Heart right ventricle (tissue), 16 donors: ENCODE measurements at regions not wholly inside any gene's neighbourhood (a gene's known extent, or its start where the extent isn't known, plus 50 kb on each side); places are given as distances from the start of the nearest gene placed in this dataset.

Source experiments
- ATAC-seq, 8 donors: fragments of 200-7000 bp; cut with Tn5 transposase; one replicate each; pipeline ENCODE4 v1.9.1; 2020; ENCODE audit warnings: mild to moderate bottlenecking in 8 of 8, moderate library complexity in 8 of 8, moderate number of reproducible peaks in 1 of 8
- DNase-seq, 2 donors: peaks; one replicate each; pipeline ENCODE4 v3.0.0-alpha.2; 2020
- H3K27ac ChIP-seq, 10 donors: fragments of 200-600 bp; sonication (generic) in 2 of 10; one replicate each; pipeline versions ENCODE4 v1.5.0 to v1.8.0; 2020 to 2022; ENCODE audit warnings: mild to moderate bottlenecking in 3 of 10
- H3K27me3 ChIP-seq, 7 donors: fragments of 200-600 bp; one replicate each; pipeline ENCODE4 v1.8.0; 2021 to 2022; ENCODE audit warnings: mild to moderate bottlenecking in 2 of 7
- H3K36me3 ChIP-seq, 9 donors: fragments of 200-600 bp; sonication (generic) in 1 of 9; one replicate each; pipeline versions ENCODE4 v1.5.0 to v1.8.0; 2020 to 2022; ENCODE audit warnings: mild to moderate bottlenecking in 2 of 9
- H3K4me1 ChIP-seq, 9 donors: fragments of 200-600 bp; sonication (generic) in 1 of 9; one replicate each; pipeline versions ENCODE4 v1.5.0 to v1.8.0; 2020 to 2022; ENCODE audit warnings: mild to moderate bottlenecking in 4 of 9
- H3K4me3 ChIP-seq, 10 donors: fragments of 200-600 bp; sonication (generic) in 2 of 10; one replicate each; pipeline versions ENCODE4 v1.5.0 to v1.8.0; 2020 to 2022; ENCODE audit warnings: mild to moderate bottlenecking in 7 of 10, moderate library complexity in 2 of 10
- H3K9me3 ChIP-seq, 11 donors: fragments of 200-600 bp in 10 of 11; sonication (generic) in 2 of 11; one replicate each; pipeline versions ENCODE4 v1.5.0 to v1.8.0; 2013 to 2022; ENCODE audit warnings: mild to moderate bottlenecking in 2 of 11, control low read depth in 1 of 11, moderate library complexity in 1 of 11
- CTCF ChIP-seq, 9 donors: fragments of 200-600 bp; sonication (generic) in 2 of 9; IDR thresholded peaks; one replicate each; pipeline versions ENCODE4 v1.5.0 to v1.8.0; 2021 to 2022; ENCODE audit warnings: antibody characterized with exemption in 9 of 9, mild to moderate bottlenecking in 5 of 9, moderate library complexity in 1 of 9
- WGBS, 2 donors: extraction: QIAGEN DNeasy Blood & Tissue Kit; methylation state at CpG; one replicate each; pipeline ENCODE4 v1.1.7; 2013; ENCODE audit warnings: inconsistent platforms in 1 of 2; 5-methylcytosine and 5-hydroxymethylcytosine counted together
- intact Hi-C, 10 donors: fragments of 100-400 bp; cut with DNase I; formaldehyde crosslinking; loops; one replicate each; pipeline versions ENCODE4 v1.11.1 to v1.14.2; 2022
- donor health status: Arrhythmogenic right ventricular cardiomyopathy.
- donor health status: ischemic (EF 13 %, LVEDD 7.1; RV severe dilation, severe dysfunction).
- donor health status: healthy with polysubstance abuse.
- donor health status: DM: no; HTN: yes; CAD: no.
- donor health status: DM: no; HTN: no; CAD: no.
- donor health status: ischemic (EF 25% LVEDD 6.9; RV normal size, moderate dysfunction).
- donor health status: ischemic (EF 25% LVEDD 5.7; RV mildly dilated, moderate dysfunction).
- donor health status: healthy.
- donor health status: DM: yes; HTN: yes; CAD: no.
- donor health status: Ischemic cardiomyopathy.
- donor health status: ischemic (EF 35%, LVEDD 5.7; RV mildly dilated, moderate dysfunction).
- donor health status: nonischemic (EF 11% LVEDD 7.7; RV severe dilation, severe dysfunction).
- donor health status: DM: yes; HTN: yes; CAD: no.
- donor health status: PGD.
- donor health status: ischemic (EF 29% LVEDD 5.4; RV normal size, mild dysfunction).
- donor health status: nonischemic (EF 23%, LVEDD 6.1; RV moderate dilation, normal function).

- peak overlapping the region in 5 of 10 donors; percentile 47 to 79 (median 52) for H3K27ac ChIP-seq
Observed at GRCh38 chr6:165769401-165769800, 106.4 kb upstream of the PDE10A start.

GRCh38 chr6:165768961-165769360 lies 105.9 kb upstream of the PDE10A start:
- 51 to 63% methylated on average over 1 of the region's 1 CpG for WGBS, 2 donors

More at GRCh38 chr6:165769401-165769800, 106.4 kb upstream of the PDE10A start:
- H3K4me3 ChIP-seq, result no peak overlapping the region
- H3K9me3 ChIP-seq, result no peaks in the 10 kb centered on the region
- no peaks in the 10 kb centered on the region for H3K27me3 ChIP-seq
- 72 to 75% methylated on average over 5 of the region's 5 CpGs for whole genome bisulfite sequencing, 2 donors
- no peak for TF ChIP-seq CTCF (IDR thresholded peaks at IDR 0.05)
- DNase-seq (no peak), ATAC-seq (no peak)
- H3K4me1 ChIP-seq, result peaks cover 0 to 67% (median 24%) of the 10 kb centered on the region in 9 donors
- intact Hi-C loops, result loop anchor here in 1 of 10 donors (10.0 kb wide), 1 partner anchor 75 kb away; no protein-coding TSS in a partner anchor
- H3K36me3 ChIP-seq, result no peaks in the 10 kb centered on the region

GRCh38 chr6:165767228-165767627 lies 104.2 kb upstream of the PDE10A start:
- H3K4me3 ChIP-seq, result no peak overlapping the region
- peak overlapping the region in 7 of 10 donors; percentile 15 to 81 (median 70) for H3K27ac ChIP-seq
- H3K27me3 ChIP-seq, result no peaks in the 10 kb centered on the region
- no peaks in the 10 kb centered on the region for H3K36me3 ChIP-seq
- peaks cover 0 to 51% (median 24%) of the 10 kb centered on the region in 9 donors for H3K4me1 ChIP-seq
- no peak for DNase-seq
- peak in 2 of 8 donors; percentile 25 to 29 for ATAC-seq
- 36% methylated on average over 3 of the region's 3 CpGs for WGBS, 2 donors
- no peak for TF ChIP-seq CTCF (IDR thresholded peaks at IDR 0.05)
- peaks cover 0 to 9% (median 0%) of the 10 kb centered on the region in 11 donors for H3K9me3 ChIP-seq
- intact Hi-C loops, result loop anchor here in 2 of 10 donors (2.0 to 10.0 kb wide), 2 partner anchors 78 to 80 kb away; no protein-coding TSS in a partner anchor

More at GRCh38 chr6:165768961-165769360, 105.9 kb upstream of the PDE10A start:
- peaks cover 0 to 63% (median 24%) of the 10 kb centered on the region in 9 donors for H3K4me1 ChIP-seq
- intact Hi-C loops, result loop anchor here in 1 of 10 donors (10.0 kb wide), 1 partner anchor 76 kb away; no protein-coding TSS in a partner anchor
- TF ChIP-seq CTCF (IDR thresholded peaks at IDR 0.05), result no peak
- H3K27ac ChIP-seq, result peak overlapping the region in 7 of 10 donors; percentile 6 to 79 (median 48)
- ATAC-seq (peak in 1 of 8 donors; percentile 59), DNase-seq (no peak)
- H3K27me3 ChIP-seq, result no peaks in the 10 kb centered on the region
- H3K9me3 ChIP-seq, result no peaks in the 10 kb centered on the region
- no peak overlapping the region for H3K4me3 ChIP-seq
- H3K36me3 ChIP-seq, result no peaks in the 10 kb centered on the region

GRCh38 chr6:165766457-165766856 lies 103.4 kb upstream of the PDE10A start:
- Histone ChIP-seq H3K4me3 (no peak overlapping the region), H3K4me1 (peaks cover 0 to 51% (median 24%) of the 10 kb centered on the region in 9 donors), H3K27ac (peak overlapping the region in 8 of 10 donors; percentile 15 to 81 (median 65)), H3K27me3 (no peaks in the 10 kb centered on the region), H3K9me3 (peaks cover 0 to 14% (median 2%) of the 10 kb centered on the region in 11 donors), H3K36me3 (no peaks in the 10 kb centered on the region)
- WGBS, 2 donors, result 56% methylated on average over 4 of the region's 4 CpGs
- ATAC-seq (peak in 6 of 8 donors; percentile 50 to 89 (median 70)), DNase-seq (peak in 1 of 2 donors; percentile 24)
- intact Hi-C loops, result loop anchor here in 2 of 10 donors (2.0 to 10.0 kb wide), 2 partner anchors 78 to 80 kb away; no protein-coding TSS in a partner anchor
- TF ChIP-seq CTCF (IDR thresholded peaks at IDR 0.05), result no peak
